ENCODE measurements at regions not wholly inside any gene's neighbourhood (a gene's known extent, or its start where the extent isn't known, plus 50 kb on each side); places are given as distances from the start of the nearest gene placed in this dataset.

GRCh38 chr4:10237131-10237530 is 120.5 kb upstream of the WDR1 start:
- no peak for TF ChIP-seq CTCF (IDR thresholded peaks at IDR 0.05; ENCODE audit: borderline replicate concordance, extremely low read depth, low read length, poor library complexity, severe bottlenecking)
- TF ChIP-seq EZH2 (IDR thresholded peaks at IDR 0.05; ENCODE audit: borderline replicate concordance, low read depth, low read length, severe bottlenecking) = no peak

Data from DND-41 (cell line).